ENCODE measurements at regions not wholly inside any gene's neighbourhood (a gene's known extent, or its start where the extent isn't known, plus 50 kb on each side); places are given as distances from the start of the nearest gene placed in this dataset.

DNA sequence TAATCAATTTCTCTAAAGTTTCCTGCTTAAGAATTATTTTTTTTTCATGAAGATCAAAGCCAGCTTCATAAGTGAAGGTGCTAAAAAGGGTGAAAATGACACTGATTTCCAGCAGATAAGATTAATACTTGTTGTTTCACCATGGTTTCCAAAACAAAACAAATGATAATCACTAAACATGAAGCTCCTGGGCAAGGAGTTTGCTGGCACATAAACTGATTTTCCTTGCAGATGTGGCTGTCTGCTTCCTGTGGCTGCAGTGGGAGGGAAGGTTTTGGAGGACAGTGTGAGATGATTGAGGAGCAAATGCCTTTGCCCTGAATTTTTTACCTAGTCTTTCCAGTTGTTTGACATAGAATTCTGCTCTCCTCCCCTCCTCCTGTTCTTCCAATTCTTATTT is 228.8 kb downstream of the DIPK2A start:
- Histone ChIP-seq H3K79me2 (ENCODE audit: insufficient read depth, low read length) (no peaks in the 10 kb centered on the region), H3K23me2 (ENCODE audit: insufficient read length, low read depth, low read length, poor library complexity, severe bottlenecking) (no peaks in the 10 kb centered on the region), H3K79me1 (ENCODE audit: insufficient read depth, low read depth, low read length, poor library complexity, severe bottlenecking) (no peaks in the 10 kb centered on the region), H4K20me1 (ENCODE audit: control insufficient read depth, insufficient read depth, insufficient read length) (no peaks in the 10 kb centered on the region), H3K9ac (ENCODE audit: extremely low read depth, insufficient read length, low read length) (no peak overlapping the region), H3K9me3 (ENCODE audit: control insufficient read depth, low read depth, low read length) (no peaks in the 10 kb centered on the region), H2BK20ac (ENCODE audit: low read depth, low read length, poor library complexity, severe bottlenecking) (no peak overlapping the region), H3K4me1 (ENCODE audit: insufficient read depth, low read length) (no peaks in the 10 kb centered on the region), H3K18ac (ENCODE audit: insufficient read length, low read depth, low read length) (no peak overlapping the region), H4K8ac (replicated peaks; ENCODE audit: insufficient read length, low read depth, low read length) (no peak overlapping the region), H2BK12ac (ENCODE audit: insufficient read length, low read depth, low read length) (no peak overlapping the region), H2BK5ac (ENCODE audit: insufficient read length, low read length) (no peak overlapping the region), H3K56ac (ENCODE audit: insufficient read length, low read depth, low read length) (no peak overlapping the region), H3K27me3 (ENCODE audit: insufficient read depth, low read length) (no peaks in the 10 kb centered on the region), H3K4me2 (ENCODE audit: insufficient read depth, insufficient read length, low read length) (no peak overlapping the region), H2AK5ac (ENCODE audit: insufficient read length, low read length) (no peak overlapping the region), H2AFZ (ENCODE audit: low read length) (no peak overlapping the region), H4K5ac (ENCODE audit: insufficient read length, low read depth, low read length) (no peak overlapping the region), H3K27ac (ENCODE audit: insufficient read length, low read depth, low read length) (no peak overlapping the region), H3T11ph (ENCODE audit: low read length) (no peak overlapping the region), H4K91ac (ENCODE audit: insufficient read length, low read depth, low read length) (no peak overlapping the region), H3K14ac (ENCODE audit: insufficient read depth, low read length) (no peak overlapping the region), H2BK15ac (ENCODE audit: low read depth, low read length) (no peak overlapping the region), H3K4ac (ENCODE audit: low read depth, low read length) (no peak overlapping the region), H3K23ac (ENCODE audit: insufficient read length, low read depth, low read length) (no peak overlapping the region), H2BK120ac (ENCODE audit: low read depth, low read length, poor library complexity, severe bottlenecking) (no peak overlapping the region)
- no peaks in the 10 kb centered on the region for H3K4me1 Mint-ChIP-seq
- H3K27me3 Mint-ChIP-seq (ENCODE audit: low read depth) = no peaks in the 10 kb centered on the region
- H3K4me3 Mint-ChIP-seq = no peak overlapping the region
- no peaks in the 10 kb centered on the region for H3K36me3 Mint-ChIP-seq (ENCODE audit: insufficient read depth in 1 of 3, low read depth in 3 of 3)
- no peak overlapping the region for H3K27ac Mint-ChIP-seq
- no peak for DNase-seq
- peaks cover 0 to 6% of the 10 kb centered on the region in 2 experiments; a peak in 1 of 5 replicates for H3K9me3 Mint-ChIP-seq
- TF ChIP-seq, protein P1, sequence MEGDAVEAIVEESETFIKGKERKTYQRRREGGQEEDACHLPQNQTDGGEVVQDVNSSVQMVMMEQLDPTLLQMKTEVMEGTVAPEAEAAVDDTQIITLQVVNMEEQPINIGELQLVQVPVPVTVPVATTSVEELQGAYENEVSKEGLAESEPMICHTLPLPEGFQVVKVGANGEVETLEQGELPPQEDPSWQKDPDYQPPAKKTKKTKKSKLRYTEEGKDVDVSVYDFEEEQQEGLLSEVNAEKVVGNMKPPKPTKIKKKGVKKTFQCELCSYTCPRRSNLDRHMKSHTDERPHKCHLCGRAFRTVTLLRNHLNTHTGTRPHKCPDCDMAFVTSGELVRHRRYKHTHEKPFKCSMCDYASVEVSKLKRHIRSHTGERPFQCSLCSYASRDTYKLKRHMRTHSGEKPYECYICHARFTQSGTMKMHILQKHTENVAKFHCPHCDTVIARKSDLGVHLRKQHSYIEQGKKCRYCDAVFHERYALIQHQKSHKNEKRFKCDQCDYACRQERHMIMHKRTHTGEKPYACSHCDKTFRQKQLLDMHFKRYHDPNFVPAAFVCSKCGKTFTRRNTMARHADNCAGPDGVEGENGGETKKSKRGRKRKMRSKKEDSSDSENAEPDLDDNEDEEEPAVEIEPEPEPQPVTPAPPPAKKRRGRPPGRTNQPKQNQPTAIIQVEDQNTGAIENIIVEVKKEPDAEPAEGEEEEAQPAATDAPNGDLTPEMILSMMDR (conservative IDR thresholded peaks at IDR 0.05) = no peak

All from H9 (cell line).